ENCODE measurements at regions not wholly inside any gene's neighbourhood (a gene's known extent, or its start where the extent isn't known, plus 50 kb on each side); places are given as distances from the start of the nearest gene placed in this dataset.

- DNase-seq: no peak
These were observed 54.5 kb downstream of the ADRA2A start for GRCh38 chr10:111131168-111131799.

GRCh38 chr10:111137007-111137406 lies 60.2 kb downstream of the ADRA2A start:
- no peak for DNase-seq

- DNase-seq: no peak
These were observed 60.8 kb downstream of the ADRA2A start for GRCh38 chr10:111137587-111137986.

- DNase-seq: no peak
These were observed 61.7 kb downstream of the ADRA2A start for GRCh38 chr10:111138544-111138943.

GRCh38 chr10:111139567-111139966 lies 62.7 kb downstream of the ADRA2A start:
- no peak for DNase-seq

GRCh38 chr10:111142092-111142768 lies 65.4 kb downstream of the ADRA2A start:
- DNase-seq: no peak

GRCh38 chr10:111146025-111146640 lies 69.3 kb downstream of the ADRA2A start:
- no peak for DNase-seq

- no peak for DNase-seq
These were observed 71.2 kb downstream of the ADRA2A start for GRCh38 chr10:111148025-111148424.

GRCh38 chr10:111148440-111148839 lies 71.6 kb downstream of the ADRA2A start:
- no peak for DNase-seq

- no peak for DNase-seq
These were observed 73.9 kb downstream of the ADRA2A start for GRCh38 chr10:111150691-111151090.

GRCh38 chr10:111151595-111152307 lies 74.9 kb downstream of the ADRA2A start:
- DNase-seq: no peak

GRCh38 chr10:111156754-111157153 lies 79.9 kb downstream of the ADRA2A start:
- no peak for DNase-seq

- no peak for DNase-seq
These were observed 81.8 kb downstream of the ADRA2A start for GRCh38 chr10:111158595-111158994.

GRCh38 chr10:111161109-111161874 lies 84.5 kb downstream of the ADRA2A start:
- DNase-seq: no peak

GRCh38 chr10:111171183-111171582 lies 94.4 kb downstream of the ADRA2A start:
- DNase-seq: no peak

GRCh38 chr10:111175787-111176186 lies 99.0 kb downstream of the ADRA2A start:
- DNase-seq: no peak

GRCh38 chr10:111177379-111177778 lies 100.5 kb downstream of the ADRA2A start:
- DNase-seq: no peak

- DNase-seq: no peak
These were observed 102.7 kb downstream of the ADRA2A start for GRCh38 chr10:111179514-111179913.

GRCh38 chr10:111186358-111186757 lies 109.5 kb downstream of the ADRA2A start:
- DNase-seq: no peak

- DNase-seq: no peak
These were observed 110.3 kb downstream of the ADRA2A start for GRCh38 chr10:111187096-111187495.

GRCh38 chr10:111199587-111199986 lies 122.8 kb downstream of the ADRA2A start:
- DNase-seq: no peak

- DNase-seq: peak; percentile 48
These were observed 123.8 kb downstream of the ADRA2A start for GRCh38 chr10:111200505-111201186.

Measured in NCI-H1105 (cell line).